ENCODE measurements at regions not wholly inside any gene's neighbourhood (a gene's known extent, or its start where the extent isn't known, plus 50 kb on each side); places are given as distances from the start of the nearest gene placed in this dataset.

- Histone ChIP-seq H3K27me3 (ENCODE audit: insufficient read depth) (no peaks in the 10 kb centered on the region), H3F3A (replicated peaks; ENCODE audit: low read depth) (no peaks in the 10 kb centered on the region), H3K4me2 (no peak overlapping the region), H3K27ac (ENCODE audit: low read depth) (no peak overlapping the region), H3K4me3 (no peak overlapping the region), H3K36me3 (ENCODE audit: insufficient read depth) (no peaks in the 10 kb centered on the region), H4K20me1 (replicated peaks; ENCODE audit: insufficient read depth) (no peaks in the 10 kb centered on the region), H3K79me2 (replicated peaks; ENCODE audit: insufficient read depth) (no peaks in the 10 kb centered on the region), H3K9me2 (ENCODE audit: insufficient read depth) (no peaks in the 10 kb centered on the region; the same call in 1 of the 2 replicates), H2AFZ (no peak overlapping the region), H3K4me1 (ENCODE audit: insufficient read depth) (no peaks in the 10 kb centered on the region)
- no peak for ATAC-seq
- Mint-ChIP-seq H3K9me3 (peaks cover 4% of the 10 kb centered on the region; the same call in 1 of the 3 replicates), H3K36me3 (ENCODE audit: low read depth) (0 out of 3 replicates have a peak, but pooled peaks cover 1% of the 10 kb centered on the region), H3K4me3 (no peak overlapping the region), H3K27ac (no peak overlapping the region), H3K4me1 (no peaks in the 10 kb centered on the region), H3K27me3 (ENCODE audit: insufficient read depth, low read depth, poor library complexity) (no peaks in the 10 kb centered on the region)
- TF ChIP-seq ZNF331 (CRISPR knock-in tag; IDR thresholded peaks at IDR 0.05; ENCODE audit: low read depth) (no peak), ZNF114 (CRISPR knock-in tag; IDR thresholded peaks at IDR 0.05) (no peak), STAT1 (IDR thresholded peaks at IDR 0.05; ENCODE audit: unreplicated experiment) (no peak), EZH2 (IDR thresholded peaks at IDR 0.05; ENCODE audit: low read depth, unreplicated experiment) (no peak), NANOG (IDR thresholded peaks at IDR 0.05; ENCODE audit: borderline replicate concordance) (no peak), CREB1 (CRISPR knock-in tag; IDR thresholded peaks at IDR 0.05; ENCODE audit: low read depth) (no peak), JUNB (IDR thresholded peaks at IDR 0.05; ENCODE audit: unreplicated experiment) (no peak), POLR2AphosphoS5 (IDR thresholded peaks at IDR 0.05; ENCODE audit: low read depth) (no peak), ETS1 (IDR thresholded peaks at IDR 0.05) (no peak), EZH2phosphoT487 (IDR thresholded peaks at IDR 0.05; ENCODE audit: unreplicated experiment) (no peak), CTCF (conservative IDR thresholded peaks at IDR 0.05; ENCODE audit: low read depth in 2 of 2) (no peak)
- TF ChIP-seq, protein P1, sequence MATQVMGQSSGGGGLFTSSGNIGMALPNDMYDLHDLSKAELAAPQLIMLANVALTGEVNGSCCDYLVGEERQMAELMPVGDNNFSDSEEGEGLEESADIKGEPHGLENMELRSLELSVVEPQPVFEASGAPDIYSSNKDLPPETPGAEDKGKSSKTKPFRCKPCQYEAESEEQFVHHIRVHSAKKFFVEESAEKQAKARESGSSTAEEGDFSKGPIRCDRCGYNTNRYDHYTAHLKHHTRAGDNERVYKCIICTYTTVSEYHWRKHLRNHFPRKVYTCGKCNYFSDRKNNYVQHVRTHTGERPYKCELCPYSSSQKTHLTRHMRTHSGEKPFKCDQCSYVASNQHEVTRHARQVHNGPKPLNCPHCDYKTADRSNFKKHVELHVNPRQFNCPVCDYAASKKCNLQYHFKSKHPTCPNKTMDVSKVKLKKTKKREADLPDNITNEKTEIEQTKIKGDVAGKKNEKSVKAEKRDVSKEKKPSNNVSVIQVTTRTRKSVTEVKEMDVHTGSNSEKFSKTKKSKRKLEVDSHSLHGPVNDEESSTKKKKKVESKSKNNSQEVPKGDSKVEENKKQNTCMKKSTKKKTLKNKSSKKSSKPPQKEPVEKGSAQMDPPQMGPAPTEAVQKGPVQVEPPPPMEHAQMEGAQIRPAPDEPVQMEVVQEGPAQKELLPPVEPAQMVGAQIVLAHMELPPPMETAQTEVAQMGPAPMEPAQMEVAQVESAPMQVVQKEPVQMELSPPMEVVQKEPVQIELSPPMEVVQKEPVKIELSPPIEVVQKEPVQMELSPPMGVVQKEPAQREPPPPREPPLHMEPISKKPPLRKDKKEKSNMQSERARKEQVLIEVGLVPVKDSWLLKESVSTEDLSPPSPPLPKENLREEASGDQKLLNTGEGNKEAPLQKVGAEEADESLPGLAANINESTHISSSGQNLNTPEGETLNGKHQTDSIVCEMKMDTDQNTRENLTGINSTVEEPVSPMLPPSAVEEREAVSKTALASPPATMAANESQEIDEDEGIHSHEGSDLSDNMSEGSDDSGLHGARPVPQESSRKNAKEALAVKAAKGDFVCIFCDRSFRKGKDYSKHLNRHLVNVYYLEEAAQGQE (IDR thresholded peaks at IDR 0.05; ENCODE audit: unreplicated experiment) = no peak
- TF ChIP-seq, protein P2, sequence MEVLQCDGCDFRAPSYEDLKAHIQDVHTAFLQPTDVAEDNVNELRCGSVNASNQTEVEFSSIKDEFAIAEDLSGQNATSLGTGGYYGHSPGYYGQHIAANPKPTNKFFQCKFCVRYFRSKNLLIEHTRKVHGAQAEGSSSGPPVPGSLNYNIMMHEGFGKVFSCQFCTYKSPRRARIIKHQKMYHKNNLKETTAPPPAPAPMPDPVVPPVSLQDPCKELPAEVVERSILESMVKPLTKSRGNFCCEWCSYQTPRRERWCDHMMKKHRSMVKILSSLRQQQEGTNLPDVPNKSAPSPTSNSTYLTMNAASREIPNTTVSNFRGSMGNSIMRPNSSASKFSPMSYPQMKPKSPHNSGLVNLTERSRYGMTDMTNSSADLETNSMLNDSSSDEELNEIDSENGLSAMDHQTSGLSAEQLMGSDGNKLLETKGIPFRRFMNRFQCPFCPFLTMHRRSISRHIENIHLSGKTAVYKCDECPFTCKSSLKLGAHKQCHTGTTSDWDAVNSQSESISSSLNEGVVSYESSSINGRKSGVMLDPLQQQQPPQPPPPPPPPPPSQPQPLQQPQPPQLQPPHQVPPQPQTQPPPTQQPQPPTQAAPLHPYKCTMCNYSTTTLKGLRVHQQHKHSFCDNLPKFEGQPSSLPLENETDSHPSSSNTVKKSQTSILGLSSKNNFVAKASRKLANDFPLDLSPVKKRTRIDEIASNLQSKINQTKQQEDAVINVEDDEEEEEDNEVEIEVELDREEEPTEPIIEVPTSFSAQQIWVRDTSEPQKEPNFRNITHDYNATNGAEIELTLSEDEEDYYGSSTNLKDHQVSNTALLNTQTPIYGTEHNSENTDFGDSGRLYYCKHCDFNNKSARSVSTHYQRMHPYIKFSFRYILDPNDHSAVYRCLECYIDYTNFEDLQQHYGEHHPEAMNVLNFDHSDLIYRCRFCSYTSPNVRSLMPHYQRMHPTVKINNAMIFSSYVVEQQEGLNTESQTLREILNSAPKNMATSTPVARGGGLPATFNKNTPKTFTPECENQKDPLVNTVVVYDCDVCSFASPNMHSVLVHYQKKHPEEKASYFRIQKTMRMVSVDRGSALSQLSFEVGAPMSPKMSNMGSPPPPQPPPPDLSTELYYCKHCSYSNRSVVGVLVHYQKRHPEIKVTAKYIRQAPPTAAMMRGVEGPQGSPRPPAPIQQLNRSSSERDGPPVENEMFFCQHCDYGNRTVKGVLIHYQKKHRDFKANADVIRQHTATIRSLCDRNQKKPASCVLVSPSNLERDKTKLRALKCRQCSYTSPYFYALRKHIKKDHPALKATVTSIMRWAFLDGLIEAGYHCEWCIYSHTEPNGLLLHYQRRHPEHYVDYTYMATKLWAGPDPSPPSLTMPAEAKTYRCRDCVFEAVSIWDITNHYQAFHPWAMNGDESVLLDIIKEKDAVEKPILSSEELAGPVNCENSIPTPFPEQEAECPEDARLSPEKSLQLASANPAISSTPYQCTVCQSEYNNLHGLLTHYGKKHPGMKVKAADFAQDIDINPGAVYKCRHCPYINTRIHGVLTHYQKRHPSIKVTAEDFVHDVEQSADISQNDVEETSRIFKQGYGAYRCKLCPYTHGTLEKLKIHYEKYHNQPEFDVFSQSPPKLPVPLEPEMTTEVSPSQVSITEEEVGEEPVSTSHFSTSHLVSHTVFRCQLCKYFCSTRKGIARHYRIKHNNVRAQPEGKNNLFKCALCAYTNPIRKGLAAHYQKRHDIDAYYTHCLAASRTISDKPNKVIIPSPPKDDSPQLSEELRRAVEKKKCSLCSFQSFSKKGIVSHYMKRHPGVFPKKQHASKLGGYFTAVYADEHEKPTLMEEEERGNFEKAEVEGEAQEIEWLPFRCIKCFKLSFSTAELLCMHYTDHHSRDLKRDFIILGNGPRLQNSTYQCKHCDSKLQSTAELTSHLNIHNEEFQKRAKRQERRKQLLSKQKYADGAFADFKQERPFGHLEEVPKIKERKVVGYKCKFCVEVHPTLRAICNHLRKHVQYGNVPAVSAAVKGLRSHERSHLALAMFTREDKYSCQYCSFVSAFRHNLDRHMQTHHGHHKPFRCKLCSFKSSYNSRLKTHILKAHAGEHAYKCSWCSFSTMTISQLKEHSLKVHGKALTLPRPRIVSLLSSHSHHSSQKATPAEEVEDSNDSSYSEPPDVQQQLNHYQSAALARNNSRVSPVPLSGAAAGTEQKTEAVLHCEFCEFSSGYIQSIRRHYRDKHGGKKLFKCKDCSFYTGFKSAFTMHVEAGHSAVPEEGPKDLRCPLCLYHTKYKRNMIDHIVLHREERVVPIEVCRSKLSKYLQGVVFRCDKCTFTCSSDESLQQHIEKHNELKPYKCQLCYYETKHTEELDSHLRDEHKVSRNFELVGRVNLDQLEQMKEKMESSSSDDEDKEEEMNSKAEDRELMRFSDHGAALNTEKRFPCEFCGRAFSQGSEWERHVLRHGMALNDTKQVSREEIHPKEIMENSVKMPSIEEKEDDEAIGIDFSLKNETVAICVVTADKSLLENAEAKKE (CRISPR knock-in tag; IDR thresholded peaks at IDR 0.05) = no peak
- DNase-seq (ENCODE audit: low spot score) = no peak
These were observed 1422.3 kb downstream of the PLA2G4A start for GRCh38 chr1:188251036-188251435.

Measured in GM23338 (cell line).